Erythroblast (primary cell): ENCODE measurements at regions not wholly inside any gene's neighbourhood (a gene's known extent, or its start where the extent isn't known, plus 50 kb on each side); places are given as distances from the start of the nearest gene placed in this dataset.

ENCODE experiments used
- DNase-seq, 2 experiments: peaks; one replicate each; lab custom pipeline; 2025; lab: John Stamatoyannopoulos, UW
- GATA1 ChIP-seq: IDR thresholded peaks from 2 replicates; pipeline ENCODE4 v1.6.1; 2011; ENCODE audit warnings: low read depth, mild to moderate bottlenecking, control low read depth, low read length, moderate library complexity
- POLR2A ChIP-seq: IDR thresholded peaks from 2 replicates; pipeline ENCODE4 v1.6.1; 2011; ENCODE audit warnings: mild to moderate bottlenecking, low read length

- no peak for TF ChIP-seq GATA1
- no peak for TF ChIP-seq POLR2A
- DNase-seq: no peak
Measured at GRCh38 chr18:7511106-7511505, 56.0 kb upstream of the PTPRM start.

- TF ChIP-seq POLR2A (no peak), GATA1 (no peak)
- no peak for DNase-seq
Measured at GRCh38 chr18:7512348-7512747, 54.8 kb upstream of the PTPRM start.

GRCh38 chr18:7512990-7513389 is 54.1 kb upstream of the PTPRM start:
- DNase-seq: no peak
- TF ChIP-seq POLR2A (no peak), GATA1 (no peak)

- TF ChIP-seq GATA1 (no peak), POLR2A (no peak)
- no peak for DNase-seq
Measured at GRCh38 chr18:7514796-7515440, 52.2 kb upstream of the PTPRM start.

- no peak for DNase-seq
- TF ChIP-seq GATA1 (no peak), POLR2A (no peak)
Measured at GRCh38 chr18:7516266-7517117, 50.6 kb upstream of the PTPRM start.
